Loucy (cell line): ENCODE measurements at regions not wholly inside any gene's neighbourhood (a gene's known extent, or its start where the extent isn't known, plus 50 kb on each side); places are given as distances from the start of the nearest gene placed in this dataset.
"Not testable (repeated sequence)": the region's sequence is repeated elsewhere in the genome, so short reads cannot be mapped to it uniquely, and the experiment has no call there.

Experiments
- CTCF ChIP-seq: fragments of 200-600 bp; sonication (generic); conservative IDR thresholded peaks from 2 replicates; pipeline ENCODE4 v1.5.1; 2014; ENCODE audit warnings: mild to moderate bottlenecking, antibody characterized with exemption, low read length
- EZH2phosphoT487 ChIP-seq: fragments of 200-600 bp; IDR thresholded peaks from 2 replicates; pipeline ENCODE4 v1.6.1; 2018; ENCODE audit warnings: antibody characterized with exemption, mild to moderate bottlenecking, moderate library complexity, borderline replicate concordance

- TF ChIP-seq CTCF, EZH2phosphoT487: not testable (repeated sequence)
Observed at GRCh38 chr5:117117314-117117713, 542.7 kb upstream of the SEMA6A start.
